ENCODE measurements at regions not wholly inside any gene's neighbourhood (a gene's known extent, or its start where the extent isn't known, plus 50 kb on each side); places are given as distances from the start of the nearest gene placed in this dataset.

- no peak overlapping the region for H3K27ac ChIP-seq (ENCODE audit: low read depth, low read length)
- no peaks in the 10 kb centered on the region for H3K9me3 ChIP-seq (ENCODE audit: control insufficient read depth, insufficient read depth, low read depth, low read length)
- no peaks in the 10 kb centered on the region for H3K27me3 ChIP-seq (ENCODE audit: control insufficient read depth, insufficient read depth, low read length)
- H3K4me3 ChIP-seq (ENCODE audit: low read depth, low read length): no peak overlapping the region
- H3K4me1 ChIP-seq (ENCODE audit: control insufficient read depth, insufficient read depth, low read length): peaks cover 7% of the 10 kb centered on the region; the same call in 1 of the 2 replicates
- H3K36me3 ChIP-seq (ENCODE audit: control insufficient read depth, insufficient read depth, low read length): no peaks in the 10 kb centered on the region
- no peak overlapping the region for H3K9ac ChIP-seq (ENCODE audit: low read length)
These were observed 675.9 kb upstream of the ZNF608 start for GRCh38 chr5:125422342-125422741.

GRCh38 chr5:125424402-125425141 is 678.1 kb upstream of the ZNF608 start:
- Histone ChIP-seq H3K4me3 (ENCODE audit: low read depth, low read length) (no peak overlapping the region), H3K9me3 (ENCODE audit: control insufficient read depth, insufficient read depth, low read depth, low read length) (no peaks in the 10 kb centered on the region), H3K36me3 (ENCODE audit: control insufficient read depth, insufficient read depth, low read length) (no peaks in the 10 kb centered on the region), H3K27ac (ENCODE audit: low read depth, low read length) (no peak overlapping the region), H3K27me3 (ENCODE audit: control insufficient read depth, insufficient read depth, low read length) (no peaks in the 10 kb centered on the region), H3K4me1 (ENCODE audit: control insufficient read depth, insufficient read depth, low read length) (peaks cover 7% of the 10 kb centered on the region; the same call in 1 of the 2 replicates), H3K9ac (ENCODE audit: low read length) (no peak overlapping the region)

- Histone ChIP-seq H3K36me3 (ENCODE audit: control insufficient read depth, insufficient read depth, low read length) (no peaks in the 10 kb centered on the region), H3K9ac (ENCODE audit: low read length) (no peak overlapping the region), H3K4me3 (ENCODE audit: low read depth, low read length) (no peak overlapping the region), H3K27me3 (ENCODE audit: control insufficient read depth, insufficient read depth, low read length) (no peaks in the 10 kb centered on the region), H3K27ac (ENCODE audit: low read depth, low read length) (no peak overlapping the region), H3K9me3 (ENCODE audit: control insufficient read depth, insufficient read depth, low read depth, low read length) (peaks cover 2% of the 10 kb centered on the region), H3K4me1 (ENCODE audit: control insufficient read depth, insufficient read depth, low read length) (no peaks in the 10 kb centered on the region; the same call in 1 of the 2 replicates)
These were observed 683.1 kb upstream of the ZNF608 start for GRCh38 chr5:125429498-125429897.

GRCh38 chr5:125433457-125433856 is 687.0 kb upstream of the ZNF608 start:
- H3K27ac ChIP-seq (ENCODE audit: low read depth, low read length): no peak overlapping the region
- H3K9me3 ChIP-seq (ENCODE audit: control insufficient read depth, insufficient read depth, low read depth, low read length): peaks cover 2% of the 10 kb centered on the region
- no peaks in the 10 kb centered on the region for H3K36me3 ChIP-seq (ENCODE audit: control insufficient read depth, insufficient read depth, low read length)
- no peaks in the 10 kb centered on the region for H3K4me1 ChIP-seq (ENCODE audit: control insufficient read depth, insufficient read depth, low read length)
- no peak overlapping the region for H3K4me3 ChIP-seq (ENCODE audit: low read depth, low read length)
- no peaks in the 10 kb centered on the region for H3K27me3 ChIP-seq (ENCODE audit: control insufficient read depth, insufficient read depth, low read length)
- no peak overlapping the region for H3K9ac ChIP-seq (ENCODE audit: low read length)

- Histone ChIP-seq H3K9ac (ENCODE audit: low read length) (no peak overlapping the region), H3K4me3 (ENCODE audit: low read depth, low read length) (no peak overlapping the region), H3K27me3 (ENCODE audit: control insufficient read depth, insufficient read depth, low read length) (no peaks in the 10 kb centered on the region), H3K36me3 (ENCODE audit: control insufficient read depth, insufficient read depth, low read length) (no peaks in the 10 kb centered on the region), H3K27ac (ENCODE audit: low read depth, low read length) (no peak overlapping the region), H3K9me3 (ENCODE audit: control insufficient read depth, insufficient read depth, low read depth, low read length) (0 out of 2 replicates have a peak, but pooled peaks cover 6% of the 10 kb centered on the region), H3K4me1 (ENCODE audit: control insufficient read depth, insufficient read depth, low read length) (no peaks in the 10 kb centered on the region)
These were observed 692.8 kb upstream of the ZNF608 start for GRCh38 chr5:125439243-125439642.

GRCh38 chr5:125440905-125441304 is 694.5 kb upstream of the ZNF608 start:
- peaks cover 8% of the 10 kb centered on the region; the same call in 1 of the 2 replicates for H3K9me3 ChIP-seq (ENCODE audit: control insufficient read depth, insufficient read depth, low read depth, low read length)
- H3K27ac ChIP-seq (ENCODE audit: low read depth, low read length): no peak overlapping the region
- no peak overlapping the region for H3K9ac ChIP-seq (ENCODE audit: low read length)
- no peak overlapping the region for H3K4me3 ChIP-seq (ENCODE audit: low read depth, low read length)
- H3K27me3 ChIP-seq (ENCODE audit: control insufficient read depth, insufficient read depth, low read length): no peaks in the 10 kb centered on the region
- H3K4me1 ChIP-seq (ENCODE audit: control insufficient read depth, insufficient read depth, low read length): no peaks in the 10 kb centered on the region
- no peaks in the 10 kb centered on the region for H3K36me3 ChIP-seq (ENCODE audit: control insufficient read depth, insufficient read depth, low read length)

GRCh38 chr5:125446986-125447385 is 700.5 kb upstream of the ZNF608 start:
- H3K36me3 ChIP-seq (ENCODE audit: control insufficient read depth, insufficient read depth, low read length): no peaks in the 10 kb centered on the region
- no peak overlapping the region for H3K27ac ChIP-seq (ENCODE audit: low read depth, low read length)
- no peaks in the 10 kb centered on the region for H3K4me1 ChIP-seq (ENCODE audit: control insufficient read depth, insufficient read depth, low read length)
- H3K9ac ChIP-seq (ENCODE audit: low read length): no peak overlapping the region
- peaks cover 3% of the 10 kb centered on the region; the same call in 1 of the 2 replicates for H3K9me3 ChIP-seq (ENCODE audit: control insufficient read depth, insufficient read depth, low read depth, low read length)
- H3K4me3 ChIP-seq (ENCODE audit: low read depth, low read length): no peak overlapping the region
- H3K27me3 ChIP-seq (ENCODE audit: control insufficient read depth, insufficient read depth, low read length): no peaks in the 10 kb centered on the region

- Histone ChIP-seq H3K9ac (ENCODE audit: low read length) (no peak overlapping the region), H3K9me3 (ENCODE audit: control insufficient read depth, insufficient read depth, low read depth, low read length) (peaks cover under 1% of the 10 kb centered on the region; the same call in 1 of the 2 replicates), H3K4me1 (ENCODE audit: control insufficient read depth, insufficient read depth, low read length) (no peaks in the 10 kb centered on the region)
These were observed 704.3 kb upstream of the ZNF608 start for GRCh38 chr5:125450771-125451170.

GRCh38 chr5:125451622-125452021 is 705.2 kb upstream of the ZNF608 start:
- Histone ChIP-seq H3K9ac (ENCODE audit: low read length) (no peak overlapping the region), H3K27ac (ENCODE audit: low read depth, low read length) (no peak overlapping the region), H3K4me3 (ENCODE audit: low read depth, low read length) (no peak overlapping the region), H3K27me3 (ENCODE audit: control insufficient read depth, insufficient read depth, low read length) (no peaks in the 10 kb centered on the region), H3K9me3 (ENCODE audit: control insufficient read depth, insufficient read depth, low read depth, low read length) (peaks cover 3% of the 10 kb centered on the region; the same call in 1 of the 2 replicates), H3K36me3 (ENCODE audit: control insufficient read depth, insufficient read depth, low read length) (no peaks in the 10 kb centered on the region), H3K4me1 (ENCODE audit: control insufficient read depth, insufficient read depth, low read length) (no peaks in the 10 kb centered on the region)

More at GRCh38 chr5:125450771-125451170, 704.3 kb upstream of the ZNF608 start:
- Histone ChIP-seq H3K27me3 (ENCODE audit: control insufficient read depth, insufficient read depth, low read length) (no peaks in the 10 kb centered on the region), H3K27ac (ENCODE audit: low read depth, low read length) (no peak overlapping the region), H3K36me3 (ENCODE audit: control insufficient read depth, insufficient read depth, low read length) (no peaks in the 10 kb centered on the region), H3K4me3 (ENCODE audit: low read depth, low read length) (no peak overlapping the region)

- no peak overlapping the region for H3K9ac ChIP-seq (ENCODE audit: low read length)
- H3K27me3 ChIP-seq (ENCODE audit: control insufficient read depth, insufficient read depth, low read length): no peaks in the 10 kb centered on the region
- H3K9me3 ChIP-seq (ENCODE audit: control insufficient read depth, insufficient read depth, low read depth, low read length): peaks cover 15% of the 10 kb centered on the region
- H3K4me3 ChIP-seq (ENCODE audit: low read depth, low read length): no peak overlapping the region
- H3K36me3 ChIP-seq (ENCODE audit: control insufficient read depth, insufficient read depth, low read length): no peaks in the 10 kb centered on the region
- no peak overlapping the region for H3K27ac ChIP-seq (ENCODE audit: low read depth, low read length)
- H3K4me1 ChIP-seq (ENCODE audit: control insufficient read depth, insufficient read depth, low read length): no peaks in the 10 kb centered on the region
These were observed 706.6 kb upstream of the ZNF608 start for GRCh38 chr5:125452991-125453390.

- no peak overlapping the region for H3K9ac ChIP-seq (ENCODE audit: low read length)
- H3K4me3 ChIP-seq (ENCODE audit: low read depth, low read length): no peak overlapping the region
- H3K4me1 ChIP-seq (ENCODE audit: control insufficient read depth, insufficient read depth, low read length): no peaks in the 10 kb centered on the region
- H3K36me3 ChIP-seq (ENCODE audit: control insufficient read depth, insufficient read depth, low read length): no peaks in the 10 kb centered on the region
- peaks cover 18% of the 10 kb centered on the region for H3K9me3 ChIP-seq (ENCODE audit: control insufficient read depth, insufficient read depth, low read depth, low read length)
- H3K27ac ChIP-seq (ENCODE audit: low read depth, low read length): no peak overlapping the region
- H3K27me3 ChIP-seq (ENCODE audit: control insufficient read depth, insufficient read depth, low read length): no peaks in the 10 kb centered on the region
These were observed 708.6 kb upstream of the ZNF608 start for GRCh38 chr5:125455041-125455440.

All from HUES6 (cell line).